Inflammatory macrophage treated with lipopolysaccharide for 4 hours (primary cell): ENCODE measurements at regions not wholly inside any gene's neighbourhood (a gene's known extent, or its start where the extent isn't known, plus 50 kb on each side); places are given as distances from the start of the nearest gene placed in this dataset.

Experiments
- DNase-seq: peaks from one replicate; pipeline ENCODE4 v3.0.0-alpha.2; 2020

- no peak for DNase-seq
These were observed 168.6 kb upstream of the ZMIZ1 start for GRCh38 chr10:78899996-78900714.

GRCh38 chr10:78900715-78901430 lies 167.9 kb upstream of the ZMIZ1 start:
- DNase-seq = no peak

GRCh38 chr10:78901694-78902093 lies 167.1 kb upstream of the ZMIZ1 start:
- no peak for DNase-seq

GRCh38 chr10:78902815-78903214 lies 166.0 kb upstream of the ZMIZ1 start:
- DNase-seq = no peak

- no peak for DNase-seq
These were observed 165.3 kb upstream of the ZMIZ1 start for GRCh38 chr10:78903341-78903940.

- no peak for DNase-seq
These were observed 164.6 kb upstream of the ZMIZ1 start for GRCh38 chr10:78904196-78904595.

GRCh38 chr10:78905015-78905956 lies 163.5 kb upstream of the ZMIZ1 start:
- no peak for DNase-seq

GRCh38 chr10:78905957-78906308 lies 162.8 kb upstream of the ZMIZ1 start:
- no peak for DNase-seq

GRCh38 chr10:78906734-78907390 lies 161.9 kb upstream of the ZMIZ1 start:
- DNase-seq = no peak

GRCh38 chr10:78907551-78908211 lies 161.1 kb upstream of the ZMIZ1 start:
- no peak for DNase-seq

- no peak for DNase-seq
These were observed 159.5 kb upstream of the ZMIZ1 start for GRCh38 chr10:78909221-78909620.

- DNase-seq = no peak
These were observed 158.7 kb upstream of the ZMIZ1 start for GRCh38 chr10:78910021-78910420.

- DNase-seq = no peak
These were observed 158.3 kb upstream of the ZMIZ1 start for GRCh38 chr10:78910476-78910875.

- DNase-seq = no peak
These were observed 157.9 kb upstream of the ZMIZ1 start for GRCh38 chr10:78910886-78911285.

GRCh38 chr10:78911533-78912340 lies 157.0 kb upstream of the ZMIZ1 start:
- DNase-seq = no peak

GRCh38 chr10:78912361-78913218 lies 156.2 kb upstream of the ZMIZ1 start:
- no peak for DNase-seq

GRCh38 chr10:78913219-78914059 lies 155.3 kb upstream of the ZMIZ1 start:
- DNase-seq = no peak

GRCh38 chr10:78914060-78914378 lies 154.7 kb upstream of the ZMIZ1 start:
- DNase-seq = no peak

GRCh38 chr10:78914502-78915189 lies 154.1 kb upstream of the ZMIZ1 start:
- DNase-seq = no peak
